Heart left ventricle (tissue), 13 donors: ENCODE measurements at regions not wholly inside any gene's neighbourhood (a gene's known extent, or its start where the extent isn't known, plus 50 kb on each side); places are given as distances from the start of the nearest gene placed in this dataset.

Experiments
- CTCF ChIP-seq, 12 donors: fragments of 200-600 bp; sonication (generic) in 4 of 12; IDR thresholded peaks; one replicate each; pipeline versions ENCODE4 v1.5.0 to v1.8.0; 2018 to 2022; ENCODE audit warnings: antibody characterized with exemption in 12 of 12, mild to moderate bottlenecking in 5 of 12
- POLR2A ChIP-seq, 2 donors: fragments of 450-650 bp; IDR thresholded peaks; one replicate each; pipeline ENCODE4 v1.6.1; 2017; ENCODE audit warnings: antibody characterized with exemption in 2 of 2, mild to moderate bottlenecking in 2 of 2, moderate library complexity in 2 of 2
- donor health status: ischemic (EF 13 %, LVEDD 7.1; RV severe dilation, severe dysfunction).
- donor health status: DM: no; HTN: yes; CAD: no.
- donor health status: DM: no; HTN: no; CAD: no.
- donor health status: ischemic (EF 25% LVEDD 6.9; RV normal size, moderate dysfunction).
- donor health status: ischemic (EF 25% LVEDD 5.7; RV mildly dilated, moderate dysfunction).
- donor health status: ischemic (EF 35%, LVEDD 5.7; RV mildly dilated, moderate dysfunction).
- donor health status: nonischemic (EF 11% LVEDD 7.7; RV severe dilation, severe dysfunction).
- donor health status: DM: yes; HTN: yes; CAD: no.
- donor health status: PGD.
- donor health status: ischemic (EF 29% LVEDD 5.4; RV normal size, mild dysfunction).
- donor health status: nonischemic (EF 23%, LVEDD 6.1; RV moderate dilation, normal function).

- TF ChIP-seq CTCF (IDR thresholded peaks at IDR 0.05): no peak
- no peak for TF ChIP-seq POLR2A (IDR thresholded peaks at IDR 0.05)
Observed at GRCh38 chr9:99753436-99753835, 68.2 kb upstream of the NR4A3 start.
